ENCODE measurements at regions not wholly inside any gene's neighbourhood (a gene's known extent, or its start where the extent isn't known, plus 50 kb on each side); places are given as distances from the start of the nearest gene placed in this dataset.
A peak's percentile ranks its signal among the peaks of the same experiment; 100 is the strongest.
"Not testable (repeated sequence)": the region's sequence is repeated elsewhere in the genome, so short reads cannot be mapped to it uniquely, and the experiment has no call there.

- DNase-seq: no peak
Observed at GRCh38 chr4:20196476-20196875, 55.2 kb upstream of the SLIT2 start.

- peak; percentile 86 for DNase-seq
Observed at GRCh38 chr4:20195071-20195885, 56.4 kb upstream of the SLIT2 start.

GRCh38 chr4:20194123-20195013 is 57.3 kb upstream of the SLIT2 start:
- peak; percentile 94 for DNase-seq

GRCh38 chr4:20193141-20193936 is 58.4 kb upstream of the SLIT2 start:
- peak; percentile 49 for DNase-seq

- no peak for DNase-seq
Observed at GRCh38 chr4:20192736-20193135, 59.0 kb upstream of the SLIT2 start.

- no peak for DNase-seq
Observed at GRCh38 chr4:20185103-20185502, 66.6 kb upstream of the SLIT2 start.

GRCh38 chr4:20183131-20183530 is 68.6 kb upstream of the SLIT2 start:
- not testable (repeated sequence) for DNase-seq

- no peak for DNase-seq
Observed at GRCh38 chr4:20181926-20182325, 69.8 kb upstream of the SLIT2 start.

- DNase-seq: no peak
Observed at GRCh38 chr4:20180509-20180908, 71.2 kb upstream of the SLIT2 start.

GRCh38 chr4:20178902-20179576 is 72.7 kb upstream of the SLIT2 start:
- DNase-seq: no peak

GRCh38 chr4:20176881-20177280 is 74.8 kb upstream of the SLIT2 start:
- DNase-seq: no peak

- DNase-seq: no peak
Observed at GRCh38 chr4:20172070-20172760, 79.5 kb upstream of the SLIT2 start.

- no peak for DNase-seq
Observed at GRCh38 chr4:20166544-20166943, 85.2 kb upstream of the SLIT2 start.

- DNase-seq: no peak
Observed at GRCh38 chr4:20159516-20159915, 92.2 kb upstream of the SLIT2 start.

GRCh38 chr4:20158195-20158594 is 93.5 kb upstream of the SLIT2 start:
- DNase-seq: peak; percentile 13

GRCh38 chr4:20151436-20151835 is 100.3 kb upstream of the SLIT2 start:
- peak; percentile 12 for DNase-seq

- DNase-seq: not testable (repeated sequence)
Observed at GRCh38 chr4:20149143-20149542, 102.6 kb upstream of the SLIT2 start.

- DNase-seq: peak; percentile 71
Observed at GRCh38 chr4:20137176-20137575, 114.5 kb upstream of the SLIT2 start.

GRCh38 chr4:20127626-20128025 is 124.1 kb upstream of the SLIT2 start:
- peak; percentile 24 for DNase-seq

GRCh38 chr4:20126906-20127305 is 124.8 kb upstream of the SLIT2 start:
- peak; percentile 76 for DNase-seq

- DNase-seq: no peak
Observed at GRCh38 chr4:20124317-20125026, 127.2 kb upstream of the SLIT2 start.

Measured in fibroblast of skin of right quadriceps (primary cell).